ENCODE measurements at regions not wholly inside any gene's neighbourhood (a gene's known extent, or its start where the extent isn't known, plus 50 kb on each side); places are given as distances from the start of the nearest gene placed in this dataset.

DNA sequence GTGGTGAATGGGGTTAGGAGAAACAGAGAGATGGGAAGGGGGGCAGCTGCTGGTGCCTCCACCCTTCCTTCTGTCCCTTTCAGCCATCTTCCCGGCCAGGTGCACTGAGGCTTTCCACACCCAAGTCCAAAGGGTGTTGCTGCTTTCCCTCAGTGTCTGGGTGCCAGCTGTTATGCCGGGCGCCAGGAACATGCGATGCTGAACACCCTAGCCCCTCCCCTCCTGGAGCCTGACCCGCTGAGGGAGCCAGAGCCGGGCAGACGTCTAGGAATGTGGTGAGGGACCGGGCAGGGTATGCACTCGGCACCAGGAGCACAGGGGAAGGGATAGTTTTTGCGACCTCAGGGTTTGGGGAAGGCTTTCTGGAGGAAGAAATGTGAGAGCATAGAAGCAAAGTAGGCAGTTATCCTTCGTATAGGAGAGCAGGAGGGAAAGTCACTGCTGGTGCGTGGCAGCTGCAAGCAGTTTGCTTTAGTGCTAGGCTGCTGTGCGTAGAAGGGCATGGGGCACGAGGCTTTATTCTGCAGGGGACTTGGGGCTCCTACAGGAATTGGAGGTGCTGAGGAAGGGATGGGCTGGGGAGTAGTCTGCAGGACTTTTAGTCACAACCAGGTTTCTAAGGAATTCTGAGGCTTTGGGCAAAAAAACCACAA is 147.7 kb downstream of the TSN start:
- no peaks in the 10 kb centered on the region for H3K9me3 Mint-ChIP-seq
- H3K4me3 Mint-ChIP-seq: no peak overlapping the region
- no peaks in the 10 kb centered on the region for H3K4me1 Mint-ChIP-seq
- no peaks in the 10 kb centered on the region for H3K36me3 Mint-ChIP-seq
- H3K27ac Mint-ChIP-seq: no peak overlapping the region
- no peaks in the 10 kb centered on the region for H3K27me3 Mint-ChIP-seq

DNA sequence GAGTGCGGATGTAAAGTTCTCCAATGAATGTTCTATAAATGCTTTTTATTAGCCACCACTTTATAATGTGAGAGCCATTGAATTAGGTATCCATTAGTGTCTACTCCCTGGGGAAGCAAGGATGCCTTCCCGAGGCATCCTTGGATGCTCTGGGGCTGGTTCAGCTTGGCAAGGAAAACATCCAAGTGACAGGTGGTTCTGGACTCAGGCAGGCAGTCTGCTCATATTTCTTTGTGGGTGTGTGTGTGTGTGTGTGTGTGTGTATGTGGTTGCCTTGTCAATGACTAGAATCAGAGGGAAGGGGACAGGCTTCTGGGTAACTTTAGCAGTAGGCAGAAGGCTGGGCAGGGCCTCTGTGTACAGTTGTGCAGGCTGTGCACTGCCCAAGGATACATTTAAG is 149.2 kb downstream of the TSN start:
- H3K4me3 Mint-ChIP-seq: no peak overlapping the region
- no peak overlapping the region for H3K27ac Mint-ChIP-seq
- H3K4me1 Mint-ChIP-seq: no peaks in the 10 kb centered on the region
- H3K36me3 Mint-ChIP-seq: no peaks in the 10 kb centered on the region
- no peaks in the 10 kb centered on the region for H3K9me3 Mint-ChIP-seq
- H3K27me3 Mint-ChIP-seq: no peaks in the 10 kb centered on the region

DNA sequence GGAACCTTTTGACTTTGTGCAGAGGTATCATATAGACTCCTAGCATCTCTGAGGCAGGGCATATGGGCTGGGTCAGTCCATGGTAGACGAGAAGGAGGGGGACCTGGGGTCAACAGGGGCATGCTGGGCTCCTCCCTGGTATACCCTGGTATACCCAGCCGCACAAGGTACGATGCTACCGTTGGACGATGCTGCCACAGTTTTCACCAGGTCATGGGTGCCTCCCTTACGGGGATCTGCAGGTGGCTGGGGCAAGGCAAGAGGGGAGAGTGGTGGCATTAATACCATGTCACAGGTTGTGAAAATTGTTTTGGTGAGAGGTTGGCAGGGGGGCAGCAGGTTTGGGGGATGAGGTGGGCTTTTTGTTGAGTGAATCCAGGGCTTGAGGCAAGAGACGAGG is 149.8 kb downstream of the TSN start:
- Mint-ChIP-seq H3K4me1 (no peaks in the 10 kb centered on the region), H3K9me3 (no peaks in the 10 kb centered on the region), H3K27me3 (no peaks in the 10 kb centered on the region), H3K27ac (no peak overlapping the region), H3K36me3 (no peaks in the 10 kb centered on the region), H3K4me3 (no peak overlapping the region)

DNA sequence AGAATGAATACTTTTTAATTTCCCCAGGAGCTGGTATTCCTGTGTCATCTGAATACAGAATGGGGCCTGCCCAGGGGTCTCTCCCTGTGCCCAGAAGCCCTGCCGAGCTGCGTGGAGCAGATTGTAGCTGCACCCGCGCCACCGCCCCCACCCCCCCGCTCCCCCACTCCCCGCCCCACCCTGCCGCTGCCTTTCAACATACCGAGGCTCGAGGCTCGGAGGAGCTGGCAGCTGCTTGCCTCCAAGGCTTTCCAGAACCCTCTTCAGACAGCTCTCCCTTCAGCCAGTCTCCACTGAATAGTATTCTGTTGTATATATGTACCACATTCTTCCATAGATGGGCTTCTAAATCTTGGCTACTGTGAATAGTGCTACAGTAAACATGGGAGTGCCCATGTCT is 150.7 kb downstream of the TSN start:
- no peaks in the 10 kb centered on the region for H3K36me3 Mint-ChIP-seq

DNA sequence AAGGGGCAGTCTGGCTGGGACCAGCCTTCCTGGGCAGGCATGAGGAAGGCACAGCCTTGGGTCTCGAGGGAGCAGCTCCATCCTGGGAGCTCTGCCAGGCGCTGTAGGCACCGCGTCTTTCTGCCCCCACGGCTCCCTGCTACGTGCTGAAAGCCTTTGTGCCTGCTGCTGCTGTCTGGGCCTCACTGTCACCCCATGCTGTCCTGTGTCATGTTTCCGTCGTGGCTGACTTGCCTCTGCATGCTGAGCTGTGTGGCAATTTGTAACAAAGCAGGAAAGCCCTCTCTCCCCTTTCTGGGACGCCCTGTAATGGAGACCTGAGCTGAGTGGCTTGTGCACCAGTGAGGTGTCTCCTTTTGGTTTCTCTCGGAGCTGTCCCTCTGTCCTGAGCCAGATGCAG is 152.5 kb downstream of the TSN start:
- Mint-ChIP-seq H3K27ac (no peak overlapping the region), H3K27me3 (peaks cover 2% of the 10 kb centered on the region), H3K9me3 (no peaks in the 10 kb centered on the region), H3K4me3 (no peak overlapping the region), H3K4me1 (no peaks in the 10 kb centered on the region), H3K36me3 (no peaks in the 10 kb centered on the region)

More for the DNA sequence above, 150.7 kb downstream of the TSN start:
- Mint-ChIP-seq H3K9me3 (no peaks in the 10 kb centered on the region), H3K27ac (no peak overlapping the region), H3K4me3 (no peak overlapping the region), H3K4me1 (no peaks in the 10 kb centered on the region), H3K27me3 (no peaks in the 10 kb centered on the region)

DNA sequence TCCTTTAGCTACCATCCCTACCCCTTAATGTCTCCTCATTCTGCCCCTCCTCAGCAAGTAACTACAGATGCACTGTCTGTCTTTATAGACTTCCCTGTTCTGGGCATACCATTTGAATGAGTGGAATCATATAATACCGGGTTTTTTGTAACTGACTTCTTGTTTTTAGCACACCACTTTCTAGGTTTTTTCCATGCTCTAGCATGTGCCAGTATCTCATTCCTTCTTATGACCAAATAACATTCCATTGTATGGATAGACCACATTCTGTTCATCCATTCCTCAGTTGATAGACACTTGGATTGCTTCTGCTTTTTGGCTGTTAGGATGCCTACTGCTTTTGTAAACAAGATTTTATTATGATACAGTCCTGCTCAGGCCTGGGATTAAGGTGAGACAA is 154.7 kb downstream of the TSN start:
- Mint-ChIP-seq H3K4me1 (no peaks in the 10 kb centered on the region), H3K9me3 (no peaks in the 10 kb centered on the region), H3K36me3 (no peaks in the 10 kb centered on the region), H3K27me3 (peaks cover 2% of the 10 kb centered on the region), H3K27ac (no peak overlapping the region), H3K4me3 (no peak overlapping the region)

DNA sequence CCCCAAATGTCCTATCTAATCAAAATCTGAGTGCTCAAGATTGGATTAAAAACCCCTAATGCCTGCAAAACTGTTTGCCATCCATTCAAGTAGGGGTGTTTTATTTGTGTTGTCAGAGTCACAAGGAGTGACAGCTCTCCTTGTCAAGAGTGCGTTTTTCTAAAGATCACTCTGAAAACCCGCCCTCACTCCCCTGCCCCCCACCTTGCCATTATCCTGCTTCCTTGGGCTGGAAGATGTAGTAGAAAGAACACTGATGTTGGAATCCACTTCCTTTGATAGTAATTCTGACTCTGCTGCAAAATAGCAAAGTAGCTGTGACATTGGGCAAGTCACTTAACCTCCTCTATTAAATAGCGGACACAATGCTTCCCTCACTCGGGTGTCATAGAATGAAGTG is 155.6 kb downstream of the TSN start:
- Mint-ChIP-seq H3K9me3 (no peaks in the 10 kb centered on the region), H3K4me1 (no peaks in the 10 kb centered on the region), H3K4me3 (no peak overlapping the region), H3K27ac (no peak overlapping the region), H3K27me3 (peaks cover 2% of the 10 kb centered on the region), H3K36me3 (no peaks in the 10 kb centered on the region)

DNA sequence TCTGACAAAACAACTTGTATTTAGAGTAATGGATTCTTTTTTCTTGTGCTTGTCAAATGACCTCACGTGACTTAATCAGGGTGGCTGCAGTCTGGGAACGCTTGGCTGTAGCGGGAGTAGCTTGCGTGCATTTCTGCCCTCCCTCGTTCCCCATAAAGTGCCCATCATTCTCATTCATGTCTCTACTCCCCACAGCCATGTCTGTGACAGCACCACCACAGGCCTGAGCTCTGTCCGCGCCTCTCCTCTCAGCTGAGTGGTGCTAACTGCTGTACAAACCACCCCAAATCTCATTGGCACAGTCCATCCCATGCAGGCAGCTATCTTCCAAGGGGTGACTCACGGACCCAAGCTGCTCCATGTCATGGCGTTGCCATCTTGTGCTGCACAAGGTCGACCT is 161.7 kb downstream of the TSN start:
- Mint-ChIP-seq H3K4me1 (no peaks in the 10 kb centered on the region), H3K4me3 (no peak overlapping the region), H3K9me3 (no peaks in the 10 kb centered on the region), H3K27me3 (peaks cover 2% of the 10 kb centered on the region), H3K36me3 (no peaks in the 10 kb centered on the region), H3K27ac (no peak overlapping the region)

DNA sequence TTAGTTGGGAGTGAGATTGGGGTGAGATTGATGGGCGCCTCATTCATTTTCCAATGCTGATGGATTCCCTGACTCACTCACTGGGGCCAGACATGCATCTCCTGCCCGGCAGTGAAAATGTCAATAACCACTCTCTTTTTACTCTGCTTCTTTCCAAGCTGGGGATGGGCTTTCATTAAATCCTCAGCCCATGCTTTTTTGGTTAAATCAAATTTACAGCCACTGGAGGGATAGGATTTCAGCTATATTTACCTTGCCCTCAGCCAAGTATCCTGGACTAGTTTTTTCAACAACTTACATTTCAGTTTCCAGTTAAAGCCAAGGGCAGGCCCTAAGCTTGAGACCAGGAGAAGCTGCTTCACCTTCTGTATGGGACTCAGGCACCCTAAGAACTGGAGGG is 162.8 kb downstream of the TSN start:
- Mint-ChIP-seq H3K27ac (no peak overlapping the region), H3K9me3 (no peaks in the 10 kb centered on the region), H3K36me3 (no peaks in the 10 kb centered on the region), H3K27me3 (no peaks in the 10 kb centered on the region), H3K4me1 (no peaks in the 10 kb centered on the region), H3K4me3 (no peak overlapping the region)

DNA sequence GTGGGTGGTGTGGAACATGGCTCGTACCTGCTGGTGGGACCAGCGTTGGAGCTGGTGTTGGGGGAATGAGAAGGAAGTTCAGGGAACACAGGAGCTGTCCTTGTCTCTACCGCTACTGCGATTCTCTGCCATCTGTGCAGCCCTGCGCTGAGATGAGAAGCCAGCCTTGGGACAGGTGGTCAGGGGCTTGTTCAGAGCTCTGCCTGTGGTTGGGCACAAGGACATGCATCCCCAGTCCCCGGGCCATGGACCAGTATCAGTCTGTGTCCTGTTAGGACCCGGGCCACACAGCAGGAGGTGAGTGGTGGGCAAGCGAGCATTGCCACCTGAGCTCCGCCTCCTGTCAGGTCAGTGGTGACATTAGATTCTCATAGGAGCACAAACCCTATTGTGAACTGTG is 164.4 kb downstream of the TSN start:
- no peak overlapping the region for H3K27ac Mint-ChIP-seq
- peaks cover 4% of the 10 kb centered on the region for H3K27me3 Mint-ChIP-seq
- no peaks in the 10 kb centered on the region for H3K36me3 Mint-ChIP-seq
- H3K9me3 Mint-ChIP-seq: peaks cover 6% of the 10 kb centered on the region
- no peak overlapping the region for H3K4me3 Mint-ChIP-seq
- H3K4me1 Mint-ChIP-seq: no peaks in the 10 kb centered on the region

DNA sequence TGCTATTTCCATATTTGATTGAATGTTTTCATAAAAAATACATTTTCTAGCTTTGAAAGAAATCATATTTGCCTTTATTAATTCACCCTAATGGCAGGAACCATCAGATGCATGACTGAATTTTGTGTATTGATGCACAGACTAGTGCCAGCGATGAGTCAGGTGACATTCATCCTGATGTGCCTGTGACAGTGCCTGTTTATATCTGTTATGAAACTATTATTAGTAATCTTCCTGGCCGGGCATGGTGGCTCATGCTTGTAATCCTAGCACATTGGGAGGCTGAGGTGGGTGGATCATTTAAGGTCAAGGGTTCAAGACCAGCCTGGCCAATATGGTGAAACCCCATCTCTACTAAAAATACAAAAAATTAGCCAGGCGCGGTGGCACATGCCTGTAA is 170.0 kb downstream of the TSN start:
- Mint-ChIP-seq H3K4me3 (no peak overlapping the region), H3K4me1 (no peaks in the 10 kb centered on the region), H3K27me3 (peaks cover 8% of the 10 kb centered on the region), H3K36me3 (no peaks in the 10 kb centered on the region), H3K27ac (no peak overlapping the region), H3K9me3 (peaks cover 6% of the 10 kb centered on the region)

DNA sequence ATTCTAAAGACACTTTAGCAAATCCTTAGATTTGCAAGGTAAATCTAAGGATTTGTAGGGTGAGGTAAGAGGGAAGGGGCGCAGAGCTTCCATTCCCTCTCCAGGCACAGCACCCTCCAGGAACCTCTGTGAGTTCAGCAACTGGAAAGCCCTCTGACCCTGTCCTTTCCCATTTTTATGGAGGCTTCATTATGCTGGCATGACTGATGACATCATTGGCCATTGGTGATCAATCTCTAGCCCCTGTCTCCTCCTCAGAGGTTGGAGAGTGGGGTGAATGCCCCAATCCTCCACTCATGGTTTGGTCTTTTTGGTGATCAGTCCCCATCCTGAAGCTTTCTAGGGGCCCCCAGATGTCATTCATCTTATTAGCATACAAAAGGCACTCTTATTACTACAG is 187.8 kb downstream of the TSN start:
- Mint-ChIP-seq H3K4me3 (no peak overlapping the region), H3K36me3 (no peaks in the 10 kb centered on the region), H3K27me3 (peaks cover 6% of the 10 kb centered on the region), H3K27ac (no peak overlapping the region), H3K9me3 (no peaks in the 10 kb centered on the region), H3K4me1 (no peaks in the 10 kb centered on the region)

DNA sequence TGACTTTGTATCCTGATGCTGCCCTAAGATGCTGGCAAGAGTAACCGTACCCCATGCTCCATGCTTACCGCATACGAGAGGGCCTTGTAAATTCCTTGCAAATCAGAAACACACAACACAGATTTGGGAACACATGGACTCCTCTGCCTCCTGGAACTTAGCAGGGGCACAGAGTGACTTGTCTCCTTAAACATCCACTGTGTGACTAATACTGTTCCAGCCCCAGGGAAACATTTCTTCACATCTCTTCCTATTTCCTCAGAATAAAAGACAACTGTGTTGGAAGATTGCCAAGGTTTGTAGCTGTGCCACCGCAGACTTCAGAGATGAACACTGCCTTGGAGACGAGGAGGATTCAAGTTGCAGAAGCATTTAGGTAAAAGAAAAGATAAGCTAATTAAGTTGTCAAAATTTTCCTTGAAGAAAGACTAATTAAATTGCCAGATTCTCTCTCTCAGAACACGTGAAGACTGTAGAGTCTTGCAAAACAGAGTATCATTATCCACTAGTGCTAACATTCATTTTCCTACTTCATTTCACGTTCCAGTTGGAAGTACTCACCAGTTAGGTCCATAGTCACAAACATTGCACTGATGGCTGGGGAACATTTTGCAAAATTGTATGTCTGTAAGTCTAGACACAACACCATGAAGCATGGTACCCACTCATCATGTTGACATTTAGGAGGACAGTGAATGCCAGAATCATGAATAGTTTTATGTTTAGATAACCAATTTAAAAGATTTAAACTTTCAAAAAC is 188.8 kb downstream of the TSN start:
- Mint-ChIP-seq H3K4me1 (no peaks in the 10 kb centered on the region), H3K27ac (no peak overlapping the region), H3K27me3 (peaks cover 6% of the 10 kb centered on the region), H3K9me3 (no peaks in the 10 kb centered on the region), H3K36me3 (no peaks in the 10 kb centered on the region), H3K4me3 (no peak overlapping the region)

DNA sequence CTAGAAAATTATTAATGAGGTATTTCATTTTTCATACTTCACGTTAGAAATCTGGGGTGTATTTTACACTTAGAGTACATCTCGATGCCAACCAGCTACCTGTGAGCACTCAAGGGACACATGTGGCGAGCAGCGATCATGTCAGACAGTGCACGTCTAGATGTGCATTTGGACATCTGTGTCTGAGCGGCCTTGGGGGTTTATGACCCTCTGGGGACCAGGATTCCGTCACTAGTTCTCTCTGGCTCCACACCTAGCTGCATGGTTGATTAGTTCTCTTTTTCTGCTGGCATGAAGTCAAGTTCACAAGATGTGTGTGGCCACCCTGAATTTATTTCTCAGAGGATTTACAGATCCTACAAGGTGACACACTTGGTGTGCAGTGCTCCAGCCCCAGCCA is 192.2 kb downstream of the TSN start:
- H3K4me1 Mint-ChIP-seq: no peaks in the 10 kb centered on the region
- no peak overlapping the region for H3K27ac Mint-ChIP-seq
- H3K9me3 Mint-ChIP-seq: no peaks in the 10 kb centered on the region
- no peak overlapping the region for H3K4me3 Mint-ChIP-seq
- H3K27me3 Mint-ChIP-seq: peaks cover 6% of the 10 kb centered on the region
- H3K36me3 Mint-ChIP-seq: no peaks in the 10 kb centered on the region

DNA sequence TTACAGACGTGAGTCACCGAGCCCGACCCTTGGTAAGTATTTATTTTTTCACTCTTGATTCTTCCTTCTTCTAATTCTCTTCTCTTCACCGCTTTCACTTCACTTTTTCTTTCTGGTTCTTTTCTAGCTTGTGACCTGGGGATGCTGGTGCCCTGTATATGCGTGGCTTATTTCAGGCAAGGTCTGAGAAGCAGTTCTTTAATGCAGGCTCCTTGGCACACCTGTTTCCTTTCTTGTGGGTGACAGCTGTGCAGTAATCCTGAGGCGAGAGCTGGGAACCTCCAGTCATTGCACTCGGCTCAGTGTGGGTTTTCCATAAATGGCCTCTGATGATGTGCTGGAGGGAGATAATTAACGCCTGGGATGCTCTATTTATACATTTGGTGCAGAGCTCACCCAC is 193.8 kb downstream of the TSN start:
- Mint-ChIP-seq H3K4me3 (no peak overlapping the region), H3K36me3 (no peaks in the 10 kb centered on the region), H3K4me1 (no peaks in the 10 kb centered on the region), H3K27ac (no peak overlapping the region), H3K9me3 (no peaks in the 10 kb centered on the region), H3K27me3 (peaks cover 6% of the 10 kb centered on the region)

DNA sequence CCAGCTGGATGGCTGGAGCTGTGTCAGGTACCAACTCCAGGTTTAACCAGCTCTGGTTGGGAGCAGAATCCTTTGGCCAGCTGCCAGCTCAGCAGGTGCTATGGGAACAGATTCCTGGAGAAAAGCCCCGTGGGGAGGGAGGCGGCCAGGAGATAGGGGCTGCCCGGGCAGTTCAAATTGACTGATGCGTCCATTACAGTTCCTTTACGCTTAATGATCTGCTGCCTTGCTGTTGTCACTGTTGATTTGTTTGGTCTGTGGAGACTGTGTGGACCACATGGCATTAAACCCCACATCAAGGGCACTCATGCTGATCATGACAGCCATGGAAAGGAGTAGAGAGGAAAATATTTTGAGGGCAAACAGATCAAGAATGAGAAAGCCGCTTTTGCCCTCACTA is 200.0 kb downstream of the TSN start:
- no peaks in the 10 kb centered on the region for H3K36me3 Mint-ChIP-seq
- H3K27me3 Mint-ChIP-seq: peaks cover 5% of the 10 kb centered on the region
- H3K4me1 Mint-ChIP-seq: no peaks in the 10 kb centered on the region
- H3K4me3 Mint-ChIP-seq: no peak overlapping the region
- H3K9me3 Mint-ChIP-seq: no peaks in the 10 kb centered on the region
- no peak overlapping the region for H3K27ac Mint-ChIP-seq

DNA sequence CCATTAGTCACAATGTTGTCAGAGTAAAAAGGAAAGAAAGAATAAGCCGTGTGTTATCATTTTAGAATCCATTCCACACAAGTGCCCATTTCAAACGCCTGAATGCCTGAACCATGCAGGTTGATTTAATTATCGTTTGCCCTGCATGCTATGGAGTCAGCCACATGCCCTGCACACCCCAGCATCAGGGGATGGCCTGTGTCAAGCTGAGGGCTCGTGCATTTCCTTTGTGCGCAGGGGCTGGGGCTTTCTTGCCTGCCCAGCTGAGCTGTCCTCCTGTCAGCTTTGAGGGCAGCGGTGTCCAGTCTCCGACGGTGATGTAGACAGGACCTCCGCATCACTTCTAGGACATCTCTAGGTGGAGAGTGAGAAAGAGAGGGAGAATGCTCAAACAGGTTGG is 200.4 kb downstream of the TSN start:
- Mint-ChIP-seq H3K4me1 (no peaks in the 10 kb centered on the region), H3K4me3 (no peak overlapping the region), H3K27me3 (peaks cover 5% of the 10 kb centered on the region)

More for the DNA sequence above, 200.4 kb downstream of the TSN start:
- Mint-ChIP-seq H3K9me3 (no peaks in the 10 kb centered on the region), H3K27ac (no peak overlapping the region), H3K36me3 (no peaks in the 10 kb centered on the region)
